GM23338 (cell line): ENCODE measurements at regions not wholly inside any gene's neighbourhood (a gene's known extent, or its start where the extent isn't known, plus 50 kb on each side); places are given as distances from the start of the nearest gene placed in this dataset.

Experiments
- ATAC-seq: fragments of 200-7000 bp; cut with Tn5 transposase; 3 replicates; pipeline ENCODE4 v1.9.1; 2020
- DNase-seq: peaks from one replicate; pipeline ENCODE4 v3.0.0-alpha.2; 2015; ENCODE audit warnings: low spot score
- H2AFZ ChIP-seq: fragments of 200-600 bp; sonication (generic); 2 replicates; pipeline ENCODE4 v1.8.0; 2016; ENCODE audit warnings: antibody characterized with exemption, mild to moderate bottlenecking, moderate library complexity
- H3F3A ChIP-seq: fragments of 200-600 bp; sonication (generic); replicated peaks from 2 replicates; pipeline ENCODE4 v1.8.0; 2017; ENCODE audit warnings: antibody characterized with exemption, mixed run types, low read depth
- H3K27ac ChIP-seq: fragments of 200-600 bp; sonication (generic); 2 replicates; pipeline ENCODE4 v1.6.1; 2016; ENCODE audit warnings: low read depth
- H3K27me3 ChIP-seq: fragments of 200-600 bp; sonication (generic); 2 replicates; pipeline ENCODE4 v1.8.0; 2016; ENCODE audit warnings: mild to moderate bottlenecking, mixed run types, moderate library complexity; ENCODE audit not compliant: insufficient read depth
- H3K36me3 ChIP-seq: fragments of 200-600 bp; sonication (generic); 2 replicates; pipeline ENCODE4 v1.8.0; 2016; ENCODE audit warnings: mild to moderate bottlenecking; ENCODE audit not compliant: insufficient read depth
- H3K4me1 ChIP-seq: fragments of 200-600 bp; sonication (generic); 2 replicates; pipeline ENCODE4 v1.8.0; 2016; ENCODE audit warnings: mild to moderate bottlenecking, moderate library complexity; ENCODE audit not compliant: insufficient read depth
- H3K4me2 ChIP-seq: fragments of 200-600 bp; sonication (generic); 2 replicates; pipeline ENCODE4 v1.7.1; 2017; ENCODE audit warnings: mixed run types
- H3K4me3 ChIP-seq: fragments of 200-600 bp; sonication (generic); 2 replicates; pipeline ENCODE4 v1.6.1; 2016; ENCODE audit warnings: mixed run types
- H3K79me2 ChIP-seq: fragments of 200-600 bp; sonication (generic); replicated peaks from 2 replicates; pipeline ENCODE4 v1.8.0; 2017; ENCODE audit warnings: mild to moderate bottlenecking; ENCODE audit not compliant: insufficient read depth
- H3K9me2 ChIP-seq: fragments of 200-600 bp; sonication (generic); 2 replicates; pipeline ENCODE4 v1.8.0; 2017; ENCODE audit not compliant: insufficient read depth
- H4K20me1 ChIP-seq: fragments of 200-600 bp; sonication (generic); replicated peaks from 2 replicates; pipeline ENCODE4 v1.8.0; 2017; ENCODE audit warnings: mild to moderate bottlenecking; ENCODE audit not compliant: insufficient read depth
- H3K27ac Mint-ChIP-seq: 2 replicates; pipeline ENCODE4 v1.8.0; 2020; ENCODE audit warnings: inconsistent platforms, mild to moderate bottlenecking, moderate library complexity, mixed read lengths
- H3K27me3 Mint-ChIP-seq: 3 replicates; pipeline ENCODE4 v1.8.0; 2022; ENCODE audit warnings: low read depth, mild to moderate bottlenecking, moderate library complexity, mixed read lengths, inconsistent platforms; ENCODE audit not compliant: insufficient read depth, poor library complexity
- H3K36me3 Mint-ChIP-seq: 3 replicates; pipeline ENCODE4 v1.8.0; 2021; ENCODE audit warnings: low read depth, mild to moderate bottlenecking, inconsistent platforms, moderate library complexity, mixed read lengths
- H3K4me1 Mint-ChIP-seq: 3 replicates; pipeline ENCODE4 v1.8.0; 2020; ENCODE audit warnings: mild to moderate bottlenecking, inconsistent platforms, mixed read lengths
- H3K4me3 Mint-ChIP-seq: 3 replicates; pipeline ENCODE4 v1.8.0; 2021; ENCODE audit warnings: moderate library complexity, mild to moderate bottlenecking, inconsistent platforms, mixed read lengths
- H3K9me3 Mint-ChIP-seq: 3 replicates; pipeline ENCODE4 v1.8.0; 2020; ENCODE audit warnings: moderate library complexity, mild to moderate bottlenecking, inconsistent platforms, mixed read lengths
- CTCF ChIP-seq, 2 experiments: fragments of 200-600 bp in 1 of 2; sonication (generic) in 1 of 2; conservative IDR thresholded peaks; 2 replicates each; pipeline versions ENCODE4 v1.5.1 to v1.6.1; 2016 to 2017; ENCODE audit warnings: antibody characterized with exemption in 2 of 2, low read depth in 2 of 2, mild to moderate bottlenecking in 2 of 2, moderate library complexity in 1 of 2
- EZH2 ChIP-seq: fragments of 200-600 bp; sonication (generic); IDR thresholded peaks from one replicate; pipeline ENCODE4 v1.8.0; 2017; ENCODE audit warnings: antibody characterized with exemption, mild to moderate bottlenecking, low read depth; ENCODE audit not compliant: unreplicated experiment
- JUNB ChIP-seq: IDR thresholded peaks from one replicate; pipeline ENCODE4 v1.6.1; 2016; ENCODE audit warnings: antibody characterized with exemption; ENCODE audit not compliant: unreplicated experiment
- NANOG ChIP-seq: IDR thresholded peaks from 2 replicates; pipeline ENCODE4 v1.6.1; 2016; ENCODE audit warnings: antibody characterized with exemption, borderline replicate concordance
- POLR2AphosphoS5 ChIP-seq: IDR thresholded peaks from 2 replicates; pipeline ENCODE4 v1.6.1; 2016; ENCODE audit warnings: antibody characterized with exemption, low read depth
- REST ChIP-seq: IDR thresholded peaks from one replicate; pipeline ENCODE4 v1.6.1; 2018; ENCODE audit warnings: antibody characterized with exemption; ENCODE audit not compliant: unreplicated experiment
- STAT1 ChIP-seq: IDR thresholded peaks from one replicate; pipeline ENCODE4 v1.6.1; 2016; ENCODE audit warnings: antibody characterized with exemption; ENCODE audit not compliant: unreplicated experiment
- ZNF331 ChIP-seq: fragments of 250-450 bp; sonication (Bioruptor Pico); IDR thresholded peaks from 2 replicates; pipeline ENCODE4 v1.5.0; 2020; ENCODE audit warnings: low read depth, mild to moderate bottlenecking, moderate library complexity
- ZNF462 ChIP-seq: fragments of 250-450 bp; sonication (Bioruptor Pico); IDR thresholded peaks from 2 replicates; pipeline ENCODE4 v1.5.0; 2020; ENCODE audit warnings: mild to moderate bottlenecking, moderate library complexity

GRCh38 chr3:1495466-1495865 lies 402.6 kb downstream of the CNTN6 start:
- no peak overlapping the region for H3K4me2 ChIP-seq

More at GRCh38 chr3:1495466-1495865, 402.6 kb downstream of the CNTN6 start:
- Mint-ChIP-seq H3K27me3 (no peaks in the 10 kb centered on the region), H3K4me3 (no peak overlapping the region), H3K9me3 (peaks cover 87% of the 10 kb centered on the region), H3K4me1 (no peaks in the 10 kb centered on the region), H3K36me3 (peaks cover 16% of the 10 kb centered on the region), H3K27ac (no peak overlapping the region)
- TF ChIP-seq ZNF462 (CRISPR knock-in tag) = no peak
- TF ChIP-seq NANOG = no peak
- TF ChIP-seq STAT1 = no peak
- no peak for TF ChIP-seq EZH2
- TF ChIP-seq JUNB = no peak
- no peak for TF ChIP-seq REST
- no peak for TF ChIP-seq ZNF331 (CRISPR knock-in tag)
- no peak for TF ChIP-seq POLR2AphosphoS5
- TF ChIP-seq CTCF (conservative IDR thresholded peaks at IDR 0.05; ENCODE audit: low read depth in 2 of 2) = no peak
- H3K36me3 ChIP-seq = no peaks in the 10 kb centered on the region
- no peaks in the 10 kb centered on the region for H3K4me1 ChIP-seq
- no peaks in the 10 kb centered on the region for H3K79me2 ChIP-seq
- H3K27ac ChIP-seq = no peak overlapping the region
- no peak overlapping the region for H3K4me3 ChIP-seq
- no peaks in the 10 kb centered on the region for H3F3A ChIP-seq
- H3K27me3 ChIP-seq = no peaks in the 10 kb centered on the region
- H2AFZ ChIP-seq = no peak overlapping the region
- H4K20me1 ChIP-seq = no peaks in the 10 kb centered on the region
- no peak for ATAC-seq
- no peak for DNase-seq
- no peaks in the 10 kb centered on the region for H3K9me2 ChIP-seq
